ENCODE measurements at regions not wholly inside any gene's neighbourhood (a gene's known extent, or its start where the extent isn't known, plus 50 kb on each side); places are given as distances from the start of the nearest gene placed in this dataset.
A peak's percentile ranks its signal among the peaks of the same experiment; 100 is the strongest.
"Not testable (repeated sequence)": the region's sequence is repeated elsewhere in the genome, so short reads cannot be mapped to it uniquely, and the experiment has no call there.

GRCh38 chr6:3672339-3672738, 79.2 kb downstream of the PXDC1 start:
- not testable (repeated sequence) for DNase-seq (ENCODE audit: low spot score)

GRCh38 chr6:3671382-3671781, 80.1 kb downstream of the PXDC1 start:
- no peak for DNase-seq (ENCODE audit: low spot score)

GRCh38 chr6:3670356-3670755, 81.2 kb downstream of the PXDC1 start:
- no peak for DNase-seq (ENCODE audit: low spot score)

- DNase-seq (ENCODE audit: low spot score) = no peak
Observed at GRCh38 chr6:3669916-3670315, 81.6 kb downstream of the PXDC1 start.

- no peak for DNase-seq (ENCODE audit: low spot score)
Observed at GRCh38 chr6:3665608-3666007, 85.9 kb downstream of the PXDC1 start.

GRCh38 chr6:3664625-3665041, 86.9 kb downstream of the PXDC1 start:
- DNase-seq (ENCODE audit: low spot score) = peak; percentile 33

- DNase-seq (ENCODE audit: low spot score) = no peak
Observed at GRCh38 chr6:3663811-3664210, 87.7 kb downstream of the PXDC1 start.

- DNase-seq (ENCODE audit: low spot score) = no peak
Observed at GRCh38 chr6:3663081-3663480, 88.4 kb downstream of the PXDC1 start.

GRCh38 chr6:3661390-3661789, 90.1 kb downstream of the PXDC1 start:
- DNase-seq (ENCODE audit: low spot score) = no peak

- DNase-seq (ENCODE audit: low spot score) = no peak
Observed at GRCh38 chr6:3660473-3660872, 91.0 kb downstream of the PXDC1 start.

- DNase-seq (ENCODE audit: low spot score) = no peak
Observed at GRCh38 chr6:3659748-3660147, 91.8 kb downstream of the PXDC1 start.

- DNase-seq (ENCODE audit: low spot score) = no peak
Observed at GRCh38 chr6:3656076-3656475, 95.4 kb downstream of the PXDC1 start.

- no peak for DNase-seq (ENCODE audit: low spot score)
Observed at GRCh38 chr6:3654898-3655297, 96.6 kb downstream of the PXDC1 start.

- DNase-seq (ENCODE audit: low spot score) = no peak
Observed at GRCh38 chr6:3654436-3654835, 97.1 kb downstream of the PXDC1 start.

- no peak for DNase-seq (ENCODE audit: low spot score)
Observed at GRCh38 chr6:3653528-3654070, 97.9 kb downstream of the PXDC1 start.

GRCh38 chr6:3651698-3652229, 99.7 kb downstream of the PXDC1 start:
- DNase-seq (ENCODE audit: low spot score) = no peak

GRCh38 chr6:3650959-3651697, 100.4 kb downstream of the PXDC1 start:
- no peak for DNase-seq (ENCODE audit: low spot score)

- DNase-seq (ENCODE audit: low spot score) = no peak
Observed at GRCh38 chr6:3650076-3650958, 101.2 kb downstream of the PXDC1 start.

GRCh38 chr6:3648724-3649123, 102.8 kb downstream of the PXDC1 start:
- DNase-seq (ENCODE audit: low spot score) = no peak

- DNase-seq (ENCODE audit: low spot score) = no peak
Observed at GRCh38 chr6:3646616-3647362, 104.7 kb downstream of the PXDC1 start.

GRCh38 chr6:3644739-3645012, 106.8 kb downstream of the PXDC1 start:
- DNase-seq (ENCODE audit: low spot score) = no peak
